BJ (cell line): ENCODE measurements at regions not wholly inside any gene's neighbourhood (a gene's known extent, or its start where the extent isn't known, plus 50 kb on each side); places are given as distances from the start of the nearest gene placed in this dataset.

Experiments used
- CTCF ChIA-PET: fragments of 350-600 bp; formaldehyde crosslinking; extraction: SDS; loops from one replicate; lab custom pipeline; 2021; ENCODE audit warnings: antibody characterized with exemption, inconsistent platforms; lab: Yijun Ruan, JAX
- POLR2A ChIA-PET: fragments of 300-600 bp; sonication (Branson Sonifier 250); formaldehyde crosslinking; extraction: SDS; loops from one replicate; lab custom pipeline; 2021; ENCODE audit warnings: antibody characterized with exemption; lab: Charles Lee
- DNase-seq: peaks from one replicate; pipeline ENCODE4 v3.0.0-alpha.2; 2011; ENCODE audit warnings: low read depth
- H3K27me3 ChIP-seq: 2 replicates; pipeline ENCODE4 v1.6.0; 2011; ENCODE audit warnings: low read length; ENCODE audit not compliant: control insufficient read depth, insufficient read depth
- H3K36me3 ChIP-seq: 2 replicates; pipeline ENCODE4 v1.5.1; 2011; ENCODE audit warnings: low read length; ENCODE audit not compliant: control insufficient read depth, insufficient read depth
- H3K4me3 ChIP-seq: 2 replicates; pipeline ENCODE4 v1.5.1; 2011; ENCODE audit warnings: low read depth, mild to moderate bottlenecking, control low read depth, low read length
- TF ChIP-seq, protein P1 (sequence below): IDR thresholded peaks from 2 replicates; pipeline ENCODE4 v1.5.1; 2011; ENCODE audit warnings: low read depth, mild to moderate bottlenecking, control low read depth, inconsistent platforms, low read length, moderate library complexity; ENCODE audit not compliant: insufficient read depth

DNA sequence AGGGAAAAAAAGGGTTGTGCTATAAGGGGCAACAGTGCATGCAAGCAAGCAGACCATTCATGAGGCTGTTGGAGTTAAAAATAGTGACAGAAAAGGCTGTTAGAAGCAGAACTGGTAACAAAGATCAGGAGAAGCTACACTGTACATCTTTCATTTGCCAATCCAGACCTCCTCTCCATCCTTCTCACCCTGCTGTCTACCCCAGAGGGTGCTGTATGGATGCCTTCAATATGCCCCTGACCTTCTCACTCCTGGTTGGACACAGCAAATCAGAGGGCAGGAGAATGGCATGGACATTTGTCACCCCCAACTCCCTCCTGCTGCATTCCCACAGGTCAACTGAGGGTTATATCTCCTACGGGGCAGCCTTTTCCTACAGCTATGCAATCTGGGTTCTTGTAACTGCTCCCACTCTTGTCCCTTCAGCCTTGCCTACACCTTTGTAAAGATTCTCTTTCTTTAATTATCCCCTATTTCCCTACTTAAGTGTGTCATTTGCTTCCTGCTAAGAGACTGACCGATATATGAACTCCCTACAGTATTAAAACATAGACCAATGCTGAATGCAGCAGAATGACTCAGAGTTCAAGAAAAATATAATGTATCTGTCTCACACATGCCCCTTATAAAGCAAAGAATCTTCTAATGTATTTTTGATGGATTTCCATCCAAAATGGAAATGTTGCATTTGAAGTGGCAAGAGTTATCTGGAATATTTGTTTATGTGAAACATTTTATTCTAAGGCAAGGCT is 169.2 kb upstream of the NCKAP5 start:
- Histone ChIP-seq H3K36me3 (no peaks in the 10 kb centered on the region), H3K27me3 (no peaks in the 10 kb centered on the region), H3K4me3 (no peak overlapping the region)
- DNase-seq, result no peak
- ChIA-PET CTCF (interaction anchor here (0.6 to 1.0 kb wide), 3 partner anchors 17 to 214 kb away, joined by 3 to 4 read pairs (median 3); no protein-coding TSS in a partner anchor), POLR2A (no interaction called here)
- TF ChIP-seq, protein P1, sequence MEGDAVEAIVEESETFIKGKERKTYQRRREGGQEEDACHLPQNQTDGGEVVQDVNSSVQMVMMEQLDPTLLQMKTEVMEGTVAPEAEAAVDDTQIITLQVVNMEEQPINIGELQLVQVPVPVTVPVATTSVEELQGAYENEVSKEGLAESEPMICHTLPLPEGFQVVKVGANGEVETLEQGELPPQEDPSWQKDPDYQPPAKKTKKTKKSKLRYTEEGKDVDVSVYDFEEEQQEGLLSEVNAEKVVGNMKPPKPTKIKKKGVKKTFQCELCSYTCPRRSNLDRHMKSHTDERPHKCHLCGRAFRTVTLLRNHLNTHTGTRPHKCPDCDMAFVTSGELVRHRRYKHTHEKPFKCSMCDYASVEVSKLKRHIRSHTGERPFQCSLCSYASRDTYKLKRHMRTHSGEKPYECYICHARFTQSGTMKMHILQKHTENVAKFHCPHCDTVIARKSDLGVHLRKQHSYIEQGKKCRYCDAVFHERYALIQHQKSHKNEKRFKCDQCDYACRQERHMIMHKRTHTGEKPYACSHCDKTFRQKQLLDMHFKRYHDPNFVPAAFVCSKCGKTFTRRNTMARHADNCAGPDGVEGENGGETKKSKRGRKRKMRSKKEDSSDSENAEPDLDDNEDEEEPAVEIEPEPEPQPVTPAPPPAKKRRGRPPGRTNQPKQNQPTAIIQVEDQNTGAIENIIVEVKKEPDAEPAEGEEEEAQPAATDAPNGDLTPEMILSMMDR, result no peak

DNA sequence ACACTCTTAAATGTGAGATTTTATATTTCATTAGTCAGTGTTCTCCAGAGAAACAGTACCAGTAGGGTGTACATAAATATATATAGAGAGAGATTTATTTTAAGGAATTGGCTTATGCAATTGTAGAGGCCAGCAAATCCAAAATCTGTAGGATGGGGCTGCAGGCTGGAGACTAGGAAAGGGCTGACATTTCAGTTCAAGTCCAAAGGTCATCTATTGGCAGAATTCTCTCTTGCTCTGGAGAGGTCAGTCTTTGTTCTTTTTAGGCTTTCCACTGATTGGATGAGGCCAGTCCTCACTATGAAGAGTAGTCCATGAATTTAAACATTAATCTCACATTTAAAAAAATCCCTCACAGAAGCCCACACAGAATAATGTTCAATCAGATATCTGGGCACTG is 170.8 kb upstream of the NCKAP5 start:
- POLR2A ChIA-PET, result no interaction called here
- TF ChIP-seq, protein P1, result no peak
- no peaks in the 10 kb centered on the region for H3K27me3 ChIP-seq
- CTCF ChIA-PET, result no interaction called here
- no peaks in the 10 kb centered on the region for H3K36me3 ChIP-seq
- H3K4me3 ChIP-seq, result no peak overlapping the region
- DNase-seq, result no peak

DNA sequence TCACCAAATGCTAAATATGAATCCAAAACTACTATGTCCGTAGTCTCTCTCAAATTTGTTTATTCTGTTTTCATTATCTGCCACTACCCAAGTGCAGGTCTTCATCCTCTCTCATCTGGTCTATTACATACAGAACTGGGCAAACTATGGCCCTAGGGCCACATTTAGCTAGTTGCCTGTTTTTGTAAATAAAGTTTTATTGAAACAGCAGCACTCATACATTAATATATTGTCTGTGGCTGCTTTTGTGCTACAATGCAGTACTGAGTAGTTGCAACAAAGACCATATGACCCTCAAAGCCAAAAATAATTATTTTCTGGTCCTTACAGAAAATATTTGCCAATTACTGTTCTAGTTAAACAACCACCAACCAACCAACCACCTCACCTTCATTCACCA is 172.2 kb upstream of the NCKAP5 start:
- H3K27me3 ChIP-seq, result no peaks in the 10 kb centered on the region
- ChIA-PET CTCF (no interaction called here), POLR2A (no interaction called here)
- DNase-seq, result no peak
- TF ChIP-seq, protein P1, result no peak
- H3K4me3 ChIP-seq, result no peak overlapping the region
- no peaks in the 10 kb centered on the region for H3K36me3 ChIP-seq

DNA sequence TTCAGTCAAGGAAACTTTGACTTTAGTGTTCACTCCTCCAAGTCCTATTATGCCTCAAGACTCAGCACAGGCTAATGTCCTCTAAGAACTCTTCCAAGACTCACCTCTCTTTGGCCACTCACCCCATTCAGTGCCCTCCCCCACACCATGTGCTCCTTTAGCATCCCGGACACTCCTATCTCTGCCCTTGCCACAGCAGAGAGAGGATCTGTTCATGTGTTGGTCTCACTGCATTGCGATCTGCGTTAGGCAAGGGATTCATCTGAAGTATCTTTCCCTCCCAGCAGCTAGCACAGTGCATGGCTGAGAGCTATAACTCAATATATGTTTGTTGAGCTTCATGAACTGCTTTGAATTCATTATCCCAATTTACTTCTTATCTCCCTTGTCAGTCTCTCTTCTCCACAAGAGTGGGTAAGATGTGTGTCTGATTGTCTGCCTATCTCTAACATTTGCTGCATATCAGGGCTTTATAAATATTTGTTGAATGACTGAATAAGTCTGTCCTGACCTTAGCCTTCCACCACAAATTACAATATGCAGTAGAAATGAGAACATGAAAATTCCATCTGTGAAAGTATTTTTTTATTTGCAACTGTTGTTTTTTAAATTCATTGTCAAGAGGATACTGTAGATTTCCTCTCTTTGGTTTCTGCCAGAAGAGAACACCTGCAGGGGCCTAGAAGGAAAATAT is 179.9 kb upstream of the NCKAP5 start:
- ChIA-PET CTCF (no interaction called here), POLR2A (no interaction called here)
- Histone ChIP-seq H3K36me3 (no peaks in the 10 kb centered on the region), H3K4me3 (no peak overlapping the region), H3K27me3 (no peaks in the 10 kb centered on the region)
- DNase-seq, result no peak
- TF ChIP-seq, protein P1, result no peak

DNA sequence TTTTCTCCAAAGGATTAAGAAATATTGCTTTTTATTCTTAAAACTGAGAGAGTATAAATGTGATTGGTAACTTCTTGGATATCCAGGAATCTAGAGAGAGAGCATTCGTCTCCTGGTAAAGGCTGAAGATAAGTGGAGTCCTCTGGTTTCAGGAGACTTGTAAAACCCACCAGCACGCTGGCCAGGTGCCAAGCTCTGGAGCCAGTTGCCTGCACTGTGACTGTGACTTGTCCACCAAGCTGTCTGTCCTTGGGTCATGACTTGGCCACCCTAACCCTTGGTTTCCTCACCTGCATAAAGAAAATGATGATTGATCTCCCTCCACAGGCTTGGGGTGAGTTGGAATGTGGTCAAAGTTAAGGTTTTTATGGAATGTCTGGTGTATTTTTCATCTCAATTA is 185.4 kb upstream of the NCKAP5 start:
- ChIA-PET POLR2A (no interaction called here), CTCF (interaction anchor here (1.2 kb wide), 1 partner anchor 16 kb away, joined by 4 read pairs; no protein-coding TSS in a partner anchor)
- Histone ChIP-seq H3K4me3 (no peak overlapping the region), H3K36me3 (no peaks in the 10 kb centered on the region), H3K27me3 (no peaks in the 10 kb centered on the region)
- no peak for DNase-seq
- TF ChIP-seq, protein P1, result no peak
